Suprapubic skin (tissue), 4 donors: ENCODE measurements at regions not wholly inside any gene's neighbourhood (a gene's known extent, or its start where the extent isn't known, plus 50 kb on each side); places are given as distances from the start of the nearest gene placed in this dataset.

Experiments
- EP300 ChIP-seq: sonication (generic); formaldehyde crosslinking; IDR thresholded peaks from one replicate; pipeline ENCODE4 v1.6.1; 2017; ENCODE audit warnings: antibody characterized with exemption
- POLR2A ChIP-seq, 2 donors: fragments of 450-650 bp; IDR thresholded peaks; one replicate each; pipeline ENCODE4 v1.6.1; 2017; ENCODE audit warnings: antibody characterized with exemption in 2 of 2, mild to moderate bottlenecking in 2 of 2, moderate library complexity in 2 of 2
- POLR2AphosphoS5 ChIP-seq, 3 donors: sonication (generic); formaldehyde crosslinking; IDR thresholded peaks; one replicate each; pipeline ENCODE4 v1.6.1; 2017; ENCODE audit warnings: antibody characterized with exemption in 3 of 3
- TF ChIP-seq, protein P1 (sequence below), 2 donors: fragments of 200-600 bp in 1 of 2; fragments of 450-650 bp in 1 of 2; sonication (generic) in 1 of 2; IDR thresholded peaks; one replicate each; pipeline ENCODE4 v1.5.1; 2016 to 2019; ENCODE audit warnings: antibody characterized with exemption in 2 of 2, mild to moderate bottlenecking in 1 of 2, moderate library complexity in 1 of 2

DNA sequence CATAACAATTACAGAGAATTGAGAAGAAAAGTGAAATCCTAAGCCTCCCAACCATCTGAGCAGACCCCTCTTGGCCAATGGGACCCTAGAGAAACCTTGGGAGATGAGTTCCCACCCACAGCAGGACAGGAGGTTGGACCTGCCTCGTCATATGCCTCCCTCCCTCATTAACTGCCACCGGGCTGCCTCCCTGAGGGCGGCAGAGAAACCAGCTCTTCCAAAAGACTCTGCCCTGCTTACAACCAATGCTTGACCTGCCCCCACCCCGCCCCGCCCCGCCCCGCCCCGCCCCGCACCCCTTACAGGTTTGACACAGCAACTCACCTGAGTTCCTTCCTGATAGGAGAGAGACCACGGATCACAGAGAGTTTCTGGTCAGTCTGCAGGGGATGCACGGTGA is 86.1 kb downstream of the ADRA2C start:
- TF ChIP-seq POLR2A (IDR thresholded peaks at IDR 0.05) = no peak
- TF ChIP-seq, protein P1, sequence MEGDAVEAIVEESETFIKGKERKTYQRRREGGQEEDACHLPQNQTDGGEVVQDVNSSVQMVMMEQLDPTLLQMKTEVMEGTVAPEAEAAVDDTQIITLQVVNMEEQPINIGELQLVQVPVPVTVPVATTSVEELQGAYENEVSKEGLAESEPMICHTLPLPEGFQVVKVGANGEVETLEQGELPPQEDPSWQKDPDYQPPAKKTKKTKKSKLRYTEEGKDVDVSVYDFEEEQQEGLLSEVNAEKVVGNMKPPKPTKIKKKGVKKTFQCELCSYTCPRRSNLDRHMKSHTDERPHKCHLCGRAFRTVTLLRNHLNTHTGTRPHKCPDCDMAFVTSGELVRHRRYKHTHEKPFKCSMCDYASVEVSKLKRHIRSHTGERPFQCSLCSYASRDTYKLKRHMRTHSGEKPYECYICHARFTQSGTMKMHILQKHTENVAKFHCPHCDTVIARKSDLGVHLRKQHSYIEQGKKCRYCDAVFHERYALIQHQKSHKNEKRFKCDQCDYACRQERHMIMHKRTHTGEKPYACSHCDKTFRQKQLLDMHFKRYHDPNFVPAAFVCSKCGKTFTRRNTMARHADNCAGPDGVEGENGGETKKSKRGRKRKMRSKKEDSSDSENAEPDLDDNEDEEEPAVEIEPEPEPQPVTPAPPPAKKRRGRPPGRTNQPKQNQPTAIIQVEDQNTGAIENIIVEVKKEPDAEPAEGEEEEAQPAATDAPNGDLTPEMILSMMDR (IDR thresholded peaks at IDR 0.05) = no peak
- no peak for TF ChIP-seq POLR2AphosphoS5 (IDR thresholded peaks at IDR 0.05)
- no peak for TF ChIP-seq EP300
